IPS DF 4.7 (cell line): ENCODE measurements at regions not wholly inside any gene's neighbourhood (a gene's known extent, or its start where the extent isn't known, plus 50 kb on each side); places are given as distances from the start of the nearest gene placed in this dataset.
A peak's percentile ranks its signal among the peaks of the same experiment; 100 is the strongest.
"Not testable (repeated sequence)": the region's sequence is repeated elsewhere in the genome, so short reads cannot be mapped to it uniquely, and the experiment has no call there.

Experiments used
- DNase-seq: peaks from one replicate; pipeline ENCODE4 v3.0.0-alpha.2; 2013; ENCODE audit warnings: low spot score; ENCODE audit errors: extremely low read depth

DNA sequence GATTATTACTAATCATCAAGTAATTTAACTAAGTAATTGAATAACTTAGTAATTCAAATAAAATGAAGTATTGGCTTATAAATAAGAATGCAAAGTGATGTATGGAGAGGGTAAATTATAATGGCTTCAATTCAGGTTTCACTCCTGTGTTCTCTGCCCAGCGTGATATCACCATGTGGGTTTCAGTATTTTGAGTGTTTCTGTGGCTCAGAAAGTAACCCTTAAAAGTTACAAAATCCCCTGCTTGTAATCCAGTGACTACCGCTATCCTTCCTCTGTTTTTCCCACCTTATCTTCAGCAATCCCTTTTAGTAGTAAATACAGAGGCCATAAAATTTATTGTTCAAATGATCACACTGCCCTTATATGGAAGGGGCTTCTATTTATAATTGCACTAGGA, 316.4 kb upstream of the CFAP20DC start:
- DNase-seq: no peak

DNA sequence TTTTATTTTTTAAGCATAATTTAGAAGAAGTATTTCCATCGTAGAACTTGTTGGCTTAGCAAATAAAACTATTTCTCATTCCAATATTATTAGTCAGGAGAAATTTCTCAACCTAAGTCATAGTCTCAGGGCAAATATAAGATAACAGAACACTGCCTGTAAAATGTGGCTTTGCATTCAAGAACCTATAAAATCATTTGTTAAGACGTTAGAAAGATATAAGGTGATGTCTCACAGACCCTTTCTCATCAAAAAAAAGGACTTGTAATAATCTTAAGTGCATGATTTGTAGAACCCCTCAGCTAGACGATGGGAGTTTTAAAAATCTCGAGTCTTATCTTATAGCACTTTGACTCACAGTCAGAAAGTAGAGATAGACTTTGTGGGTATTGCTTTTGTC, 314.7 kb upstream of the CFAP20DC start:
- DNase-seq: no peak

DNA sequence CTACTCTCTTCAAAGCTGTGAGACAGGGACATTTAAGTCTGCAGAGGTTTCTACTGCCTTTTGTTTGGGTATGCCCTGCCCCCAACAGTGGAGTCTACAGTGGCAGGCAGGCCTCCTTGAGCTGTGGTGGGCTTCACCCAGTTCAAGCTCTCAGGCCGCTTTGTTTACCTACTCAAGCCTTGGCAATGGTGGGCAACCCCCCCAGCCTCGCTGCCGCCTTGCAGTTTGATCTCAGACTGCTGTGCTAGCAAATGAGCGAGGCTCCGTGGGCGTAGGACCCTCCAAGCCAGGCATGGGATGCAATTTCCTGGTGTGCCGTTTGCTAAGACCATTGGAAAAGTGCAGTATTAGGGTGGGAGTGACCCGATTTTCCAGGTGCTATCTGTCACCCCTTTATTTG, 310.5 kb upstream of the CFAP20DC start:
- DNase-seq: not testable (repeated sequence)

DNA sequence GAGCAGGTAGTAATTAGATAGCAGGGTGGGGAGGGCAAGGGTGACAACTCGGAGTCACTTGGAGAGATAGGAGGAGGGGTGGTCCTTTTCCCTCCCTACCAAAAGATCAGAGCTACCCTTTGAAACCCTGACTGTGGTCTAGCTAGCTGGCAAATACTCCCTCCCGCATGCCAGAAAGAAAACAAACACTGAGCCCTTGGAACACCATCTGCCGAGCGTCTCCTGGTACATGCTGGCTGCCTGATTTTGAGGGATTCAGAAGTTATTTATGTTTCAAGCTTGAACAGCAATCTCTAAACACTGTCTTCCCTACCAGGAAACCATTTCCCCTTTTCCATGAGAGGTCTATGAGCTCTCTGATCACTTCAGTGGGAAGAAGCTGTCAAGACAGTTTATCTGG, 291.6 kb upstream of the CFAP20DC start:
- DNase-seq: no peak

DNA sequence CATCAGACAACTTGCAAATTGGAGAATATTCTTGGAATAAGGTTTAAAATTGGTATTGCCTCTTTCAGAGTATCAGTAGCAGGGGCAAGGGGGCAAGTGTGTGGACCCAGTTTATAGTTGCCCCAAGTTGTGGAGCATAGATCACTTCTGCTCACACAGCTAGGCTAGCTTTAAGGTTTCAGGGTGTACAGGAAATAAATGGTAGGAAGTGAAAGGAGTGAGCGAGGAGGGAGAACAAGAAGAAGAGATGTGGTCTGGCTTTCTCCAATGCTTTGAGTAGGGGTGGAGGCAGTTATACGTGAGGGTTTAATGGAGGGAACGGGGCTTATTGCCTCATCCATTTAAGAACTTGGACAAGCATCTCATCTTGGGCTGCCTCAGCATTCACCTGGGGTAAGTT, 290.0 kb upstream of the CFAP20DC start:
- DNase-seq: no peak

DNA sequence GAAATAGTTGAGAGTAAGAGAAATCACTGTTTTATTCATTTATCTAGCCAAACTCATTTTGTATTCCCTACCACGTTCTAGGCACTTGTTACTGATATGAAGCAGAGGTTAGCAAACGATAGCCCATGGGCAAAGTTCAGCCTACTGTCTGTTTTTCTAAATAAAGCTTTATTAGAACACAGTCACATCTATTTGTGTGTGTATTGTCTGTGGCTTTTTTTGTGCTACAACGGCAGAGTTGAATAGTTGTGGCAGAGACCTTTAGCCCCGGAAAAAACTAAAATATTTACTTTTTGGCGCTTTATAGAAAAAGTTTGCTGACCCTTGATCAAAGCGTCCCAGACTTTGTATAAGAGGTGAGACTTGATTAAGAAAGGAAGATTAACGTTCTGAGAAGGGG, 289.1 kb upstream of the CFAP20DC start:
- DNase-seq: no peak

DNA sequence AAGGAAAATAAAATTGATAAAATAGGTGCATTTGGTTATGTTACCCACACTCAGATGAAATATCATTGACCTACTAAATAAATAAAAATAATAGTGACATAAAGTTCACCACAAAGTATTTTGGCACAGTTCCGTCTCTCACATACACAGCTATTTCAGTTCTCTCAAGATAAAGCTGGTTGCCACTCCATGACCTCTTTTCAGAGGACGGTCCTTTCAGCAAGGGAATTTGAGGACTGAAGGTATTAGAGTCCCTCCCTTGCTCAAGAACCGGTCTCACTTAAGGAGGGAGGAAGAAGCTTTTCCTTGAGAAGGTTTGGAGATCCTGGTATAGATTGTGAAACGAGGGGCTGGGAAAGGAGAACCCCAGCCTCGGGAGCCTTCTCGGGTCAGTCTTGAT, 285.5 kb upstream of the CFAP20DC start:
- no peak for DNase-seq

DNA sequence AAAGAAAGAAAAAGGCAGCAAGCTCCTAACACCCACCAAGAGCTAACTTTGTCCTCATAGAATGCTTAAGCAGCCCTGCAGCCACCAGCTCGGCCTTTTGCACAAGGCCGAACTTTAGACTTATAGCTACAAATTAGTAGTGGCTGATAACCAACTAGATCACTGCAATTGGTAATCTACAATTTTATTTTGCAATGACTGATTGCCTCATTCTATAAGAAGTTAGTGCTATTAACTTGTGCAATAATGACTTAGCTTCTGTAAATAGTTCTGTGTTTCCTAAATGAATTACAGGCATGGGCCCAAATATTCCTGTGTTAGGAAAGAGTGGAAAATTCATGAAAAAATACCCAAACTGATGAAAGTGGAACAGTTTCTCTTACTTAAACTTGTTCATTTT, 284.8 kb upstream of the CFAP20DC start:
- no peak for DNase-seq

DNA sequence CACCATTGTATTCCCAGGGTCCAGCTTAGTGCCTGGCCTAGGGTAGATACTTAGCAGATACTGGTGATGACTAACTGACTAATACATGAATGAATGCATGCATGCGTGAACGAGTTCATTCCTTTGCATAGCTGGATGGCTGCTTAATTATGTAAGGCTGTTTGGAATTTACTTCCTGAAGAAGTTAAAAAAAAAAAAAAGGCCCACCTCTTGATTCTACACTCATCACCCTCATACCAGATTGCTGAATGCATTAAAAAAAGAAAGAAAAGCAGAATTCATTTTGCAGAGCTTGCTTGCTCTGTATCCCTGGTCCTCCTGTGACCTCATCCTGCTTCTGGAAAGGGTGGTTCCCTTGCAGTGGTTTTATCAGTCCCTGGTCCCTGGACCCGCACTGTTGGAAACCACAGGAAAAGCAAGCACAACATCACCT, 277.6 kb upstream of the CFAP20DC start:
- no peak for DNase-seq

DNA sequence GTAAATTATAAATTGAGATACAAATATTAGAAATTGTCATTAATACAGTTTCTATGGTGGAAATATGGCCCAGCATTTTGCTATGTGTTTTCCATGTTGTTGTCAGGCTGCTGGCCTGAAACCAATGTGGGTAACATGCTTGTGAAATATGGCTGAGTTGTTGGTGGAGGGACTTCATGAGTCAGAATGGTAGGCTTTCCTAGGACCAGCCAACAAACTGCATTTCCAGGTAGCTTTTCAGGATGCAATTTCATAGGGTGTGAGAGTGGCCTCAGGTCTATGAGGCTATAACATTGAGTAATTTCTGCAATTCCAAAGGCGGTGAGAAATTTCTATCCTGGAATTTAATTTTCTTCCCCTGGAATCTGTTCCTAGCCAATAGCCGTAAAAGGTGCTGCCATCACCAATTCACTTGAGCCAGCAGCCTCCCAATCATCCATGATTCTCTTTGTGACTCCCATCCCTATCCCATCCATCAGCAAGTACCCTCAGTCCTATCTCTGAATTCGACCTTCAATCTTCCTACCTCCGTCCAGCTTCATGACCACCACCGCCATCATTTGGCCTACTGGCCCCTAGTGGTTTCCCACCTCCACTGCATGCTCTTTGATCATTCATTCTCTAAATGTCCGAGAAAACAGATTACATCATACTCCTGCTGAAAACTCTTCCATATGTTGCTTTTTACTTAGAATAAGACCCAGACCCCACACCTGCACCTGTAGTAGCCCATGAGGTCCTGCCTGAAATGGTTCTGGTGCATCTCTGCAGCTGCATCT, 276.6 kb upstream of the CFAP20DC start:
- DNase-seq: no peak

DNA sequence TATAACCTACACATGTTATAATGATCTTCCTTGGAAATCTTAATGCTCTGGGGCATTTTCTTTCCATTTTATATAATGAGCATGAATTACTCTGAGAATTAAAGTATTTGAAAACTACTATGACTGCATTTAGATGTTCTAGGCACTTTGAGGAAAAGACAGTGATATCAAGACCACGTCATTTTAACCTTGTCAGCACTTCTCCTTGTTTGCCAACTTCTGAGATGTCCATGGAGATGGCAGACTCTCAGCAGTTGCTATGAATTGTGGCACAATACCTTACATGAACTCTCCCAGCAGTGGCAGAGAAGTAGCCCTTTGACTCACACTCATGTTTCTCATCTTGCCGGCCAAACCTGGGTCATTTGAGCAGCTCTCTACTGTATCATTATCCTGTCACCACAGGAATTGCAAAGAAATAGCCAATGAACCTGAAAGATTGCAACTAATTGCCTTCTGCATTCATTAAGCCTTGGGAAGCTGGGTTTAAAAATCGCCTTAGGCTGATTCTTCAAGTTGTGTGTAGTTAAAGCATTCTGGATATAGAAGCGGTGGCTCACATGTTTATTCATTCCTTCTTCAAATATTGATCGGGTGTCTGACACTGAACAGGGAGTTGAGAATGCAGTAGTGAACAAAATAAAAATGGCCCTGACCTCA, 272.2 kb upstream of the CFAP20DC start:
- DNase-seq: no peak

DNA sequence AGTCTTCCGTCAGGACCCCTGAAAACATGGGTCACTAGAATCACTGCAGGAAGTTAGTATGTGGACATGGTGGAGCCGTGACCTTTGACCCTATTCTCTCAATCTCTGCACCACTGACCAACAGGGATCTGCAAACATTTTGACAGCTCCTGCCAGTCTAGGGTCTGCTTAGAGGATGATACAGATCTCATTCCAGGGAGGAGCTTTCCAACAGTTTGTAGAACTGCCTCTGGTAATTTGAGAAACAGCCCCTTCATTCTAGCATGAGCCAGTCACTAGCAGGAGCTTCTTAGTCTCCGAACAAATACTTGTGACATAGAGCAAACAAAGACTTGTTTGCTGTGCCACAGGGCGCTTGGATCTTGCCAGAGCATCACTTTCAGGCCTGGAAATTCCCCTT, 270.3 kb upstream of the CFAP20DC start:
- no peak for DNase-seq

DNA sequence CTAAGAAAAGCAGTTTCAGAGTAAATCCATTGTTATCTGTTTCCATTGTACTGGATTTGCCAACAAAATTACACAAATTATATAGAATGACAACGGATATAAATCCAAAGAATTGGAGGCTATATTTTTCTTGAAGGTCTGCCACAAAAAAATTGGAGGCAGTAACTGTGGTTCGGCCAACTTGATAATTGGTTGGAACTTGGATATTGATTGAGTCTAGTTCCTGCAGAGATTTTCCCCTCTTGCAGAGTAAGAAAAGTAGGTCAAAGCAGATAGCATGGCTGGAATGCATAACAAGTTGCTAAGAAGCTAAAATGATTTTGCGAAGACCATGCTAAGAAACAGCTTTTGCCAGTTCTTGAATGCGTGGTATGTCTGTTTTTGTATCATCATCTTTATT, 269.6 kb upstream of the CFAP20DC start:
- no peak for DNase-seq

DNA sequence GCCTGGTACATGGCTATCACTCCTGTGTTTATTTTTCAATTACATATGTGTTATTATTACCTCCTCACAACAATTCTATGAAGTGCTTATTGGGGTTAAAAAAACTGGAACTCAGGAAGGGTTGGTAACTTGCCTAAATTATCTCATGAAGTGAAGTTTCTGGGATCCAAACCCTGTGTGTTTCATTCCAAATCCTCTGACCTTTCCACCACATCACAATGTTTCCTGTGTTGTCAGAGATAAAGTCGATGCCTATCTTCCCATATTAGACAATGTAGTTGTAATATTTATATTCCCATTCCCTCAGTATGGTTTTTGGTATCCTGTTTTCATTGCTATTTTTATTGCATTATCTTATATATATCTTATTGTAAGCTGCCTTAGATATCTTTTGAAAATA, 269.1 kb upstream of the CFAP20DC start:
- DNase-seq: no peak

DNA sequence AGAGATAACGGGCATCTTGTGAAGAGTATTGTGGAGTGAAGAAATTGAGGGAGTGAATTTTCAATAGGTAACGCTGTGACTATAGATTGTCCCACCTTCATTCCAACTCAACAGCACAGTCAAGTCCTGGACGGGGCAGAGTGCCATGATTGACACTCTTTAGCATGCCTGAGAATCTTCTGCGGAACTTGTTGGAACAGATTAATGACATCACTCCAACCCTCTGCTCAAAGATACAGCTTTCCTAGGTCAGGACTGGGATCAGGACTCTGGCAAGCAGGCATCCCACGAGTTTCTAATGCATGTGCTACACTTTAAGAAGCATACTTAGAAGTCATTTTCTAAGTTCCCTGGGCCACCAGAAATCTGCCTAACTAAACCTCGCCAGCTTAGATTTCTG, 267.6 kb upstream of the CFAP20DC start:
- DNase-seq: no peak

DNA sequence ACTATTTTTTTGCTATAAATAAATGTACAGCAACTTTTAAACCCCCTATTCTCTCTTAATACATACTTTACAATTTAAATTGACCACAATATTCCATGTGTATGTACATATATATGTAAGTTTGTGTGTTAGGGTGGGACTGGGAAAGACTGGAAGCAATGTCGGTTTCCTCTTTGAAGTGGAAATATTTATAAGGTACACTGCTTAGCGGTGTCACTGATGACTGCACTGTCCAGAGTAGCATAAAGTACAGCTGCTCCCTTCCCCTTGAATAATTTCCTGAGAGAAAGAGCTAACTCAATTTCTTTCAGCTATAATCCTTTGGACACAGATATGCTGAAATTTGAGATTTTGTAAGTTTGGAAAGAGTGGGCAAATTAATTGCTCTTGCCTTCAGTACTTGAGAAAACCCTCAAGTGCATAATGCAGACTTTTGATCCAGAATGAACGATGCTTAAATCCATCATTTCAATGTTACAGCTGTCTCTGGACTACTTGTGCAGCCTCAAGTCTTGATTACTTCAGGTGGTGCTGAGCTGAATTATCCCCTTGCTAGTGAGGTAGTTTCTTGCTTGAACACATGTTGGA, 267.0 kb upstream of the CFAP20DC start:
- DNase-seq: no peak

DNA sequence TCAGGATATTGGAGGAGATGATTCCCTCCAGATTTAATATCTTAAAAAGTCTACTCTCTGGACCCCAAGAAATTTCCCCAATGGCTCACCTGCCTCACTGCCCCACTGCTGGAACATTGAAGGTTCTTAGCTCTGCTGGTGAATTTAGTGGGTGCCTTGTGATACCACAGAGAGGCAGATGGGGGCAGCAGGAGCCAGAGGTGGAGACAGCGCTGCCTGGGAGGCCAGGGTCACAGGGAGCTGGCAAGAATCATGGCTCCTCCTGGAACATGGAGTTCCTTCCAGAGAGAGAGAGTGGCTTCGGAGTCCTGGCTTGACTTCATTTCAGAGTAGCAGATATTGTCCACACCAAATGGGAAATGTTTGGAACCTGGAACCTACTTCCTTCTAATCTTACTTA, 263.5 kb upstream of the CFAP20DC start:
- DNase-seq: peak; percentile 30

DNA sequence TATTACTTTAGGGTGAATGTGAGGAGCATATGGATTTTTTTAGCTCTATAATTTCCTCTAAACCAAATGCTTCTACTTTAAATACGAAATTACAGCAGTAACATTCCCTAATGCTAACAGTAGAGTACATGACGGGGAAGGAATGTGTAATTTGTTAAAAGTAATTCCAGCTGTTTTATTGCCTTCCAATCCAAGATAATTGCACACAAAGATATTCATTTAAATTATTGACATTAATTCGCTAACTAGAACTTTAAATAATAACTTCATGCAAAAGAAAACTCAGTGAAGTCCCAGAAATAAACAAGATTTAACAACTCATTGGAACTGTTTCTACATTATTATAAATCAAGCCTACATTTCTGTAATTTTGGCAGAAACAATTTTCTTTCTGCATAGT, 261.4 kb upstream of the CFAP20DC start:
- no peak for DNase-seq

DNA sequence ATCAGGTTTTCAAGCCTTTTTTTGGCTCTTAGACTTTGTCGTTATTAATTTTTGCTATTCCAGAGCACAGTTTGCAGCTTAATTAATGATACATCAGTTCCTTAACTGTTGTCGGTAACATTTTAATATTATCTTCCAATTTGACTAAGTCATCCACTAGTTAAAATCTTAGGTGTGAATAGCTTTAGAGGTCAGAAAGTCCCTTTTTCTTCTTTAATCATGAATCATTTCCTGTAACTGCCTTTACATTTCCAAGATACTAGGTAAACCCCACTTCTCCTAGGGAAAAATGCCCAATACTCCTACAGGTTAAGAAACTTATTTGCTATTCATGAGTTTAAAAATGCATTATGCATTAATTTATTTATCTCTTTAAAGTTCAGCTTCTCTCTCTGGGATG, 260.9 kb upstream of the CFAP20DC start:
- no peak for DNase-seq

DNA sequence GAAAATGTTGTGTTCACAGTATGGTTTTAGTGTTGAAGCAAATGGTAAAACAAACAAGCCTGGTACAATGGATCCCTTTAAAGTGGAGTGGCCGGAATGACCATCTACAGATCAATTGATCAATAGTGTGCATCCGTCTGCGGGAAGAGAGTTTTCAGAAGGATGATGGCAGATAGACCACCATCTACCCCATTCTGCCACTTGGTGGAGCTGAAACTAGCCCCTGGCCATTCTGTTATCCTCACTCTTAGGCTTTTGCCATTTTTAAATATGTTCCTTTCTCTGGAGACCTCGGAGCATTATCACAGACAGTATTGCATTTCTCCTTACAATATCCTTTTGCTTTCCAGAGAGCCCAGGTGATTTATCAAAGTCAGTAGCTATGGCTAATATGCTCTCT, 258.9 kb upstream of the CFAP20DC start:
- DNase-seq: no peak

DNA sequence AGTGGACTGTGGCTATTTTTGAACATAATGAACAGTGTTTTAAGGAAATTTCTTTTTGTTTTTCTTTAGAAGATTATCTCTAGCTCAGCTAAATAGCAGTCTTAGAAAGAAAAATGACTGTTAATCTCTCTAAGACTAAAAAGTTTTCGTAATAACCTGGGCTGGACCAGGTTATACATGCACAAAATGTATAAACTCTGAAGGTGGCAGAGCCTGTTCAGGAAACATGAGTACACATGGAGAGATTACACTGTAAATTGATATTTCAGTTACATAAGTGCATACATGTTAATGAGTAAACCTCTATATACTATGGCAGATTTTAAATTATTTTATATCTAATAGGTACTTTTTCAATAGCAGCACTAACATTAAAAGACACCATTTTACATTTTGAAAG, 258.2 kb upstream of the CFAP20DC start:
- DNase-seq: no peak

DNA sequence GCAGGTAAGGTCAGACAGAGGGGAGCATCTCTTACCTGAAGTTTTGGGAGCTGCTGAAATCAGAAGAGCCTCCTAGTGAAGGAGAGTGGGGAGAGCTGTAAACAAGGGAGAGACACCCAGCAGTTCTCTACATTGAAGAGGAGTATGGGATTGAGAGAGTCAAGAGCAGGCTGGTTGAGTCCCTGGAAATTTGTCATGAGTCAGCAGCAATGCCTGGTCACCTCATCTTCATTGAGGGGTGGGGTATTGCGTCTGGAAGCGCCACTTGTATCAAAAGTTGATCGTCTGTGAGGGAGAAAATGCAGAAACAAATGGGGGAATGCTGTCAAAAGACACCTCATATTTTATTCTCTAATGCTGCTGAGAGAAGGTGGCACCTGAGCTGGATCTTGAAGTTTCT, 256.6 kb upstream of the CFAP20DC start:
- no peak for DNase-seq

DNA sequence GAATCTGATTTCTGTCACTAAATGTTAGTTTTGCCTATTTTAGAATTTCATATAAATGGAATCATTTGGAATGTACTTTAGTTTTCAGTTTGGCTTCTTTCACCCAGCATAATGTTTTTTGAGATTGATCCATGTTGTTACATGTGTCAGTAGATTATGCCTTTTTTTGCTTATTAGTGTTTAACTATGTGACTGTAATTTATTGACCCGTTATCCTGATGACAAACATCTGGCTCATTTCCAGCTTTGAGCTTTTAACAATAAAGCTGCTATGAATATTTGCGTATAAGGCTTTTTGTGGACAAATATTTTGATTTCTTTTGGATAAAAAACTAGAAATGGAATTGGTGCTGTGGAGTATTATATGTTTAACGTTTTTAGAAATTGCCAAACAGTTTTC, 254.5 kb upstream of the CFAP20DC start:
- DNase-seq: no peak
